A549 (cell line): ENCODE measurements at regions not wholly inside any gene's neighbourhood (a gene's known extent, or its start where the extent isn't known, plus 50 kb on each side); places are given as distances from the start of the nearest gene placed in this dataset.

ENCODE experiments used
- ATAC-seq, 2 experiments: fragments of 200-7000 bp in 1 of 2; fragments of >200 bp in 1 of 2; cut with Nextera tagmentation in 1 of 2; cut with Tn5 transposase in 1 of 2; 3 replicates each; pipeline versions ENCODE4 v1.8.0 to v1.9.1; 2018 to 2020; ENCODE audit warnings: mild to moderate bottlenecking in 1 of 2, moderate library complexity in 1 of 2
- CTCF ChIA-PET: fragments of 300-600 bp; sonication (Branson Sonifier 250); formaldehyde crosslinking; extraction: SDS; loops from one replicate; lab custom pipeline; 2021; ENCODE audit warnings: antibody characterized with exemption, inconsistent platforms; lab: Yijun Ruan, JAX
- POLR2A ChIA-PET: fragments of 350-600 bp; formaldehyde crosslinking; extraction: SDS; loops from one replicate; lab custom pipeline; 2021; ENCODE audit warnings: antibody characterized with exemption, inconsistent platforms; lab: Yijun Ruan, JAX
- DNase-seq, 2 experiments: peaks; one replicate each; pipeline versions ENCODE4 v3.0.0 to v3.0.0-alpha.2; 2011 to 2016; ENCODE audit warnings: low read depth in 1 of 2, low spot score in 1 of 2
- FAIRE-seq: peaks from 2 replicates; lab custom pipeline; 2011; peaks lifted over from hg19 to GRCh38; lab: Jason Lieb, UNC
- H3K27ac ChIP-seq, 2 experiments: fragments of >200 bp; sonication (Bioruptor Twin); formaldehyde crosslinking; 3 replicates each; pipeline ENCODE4 v1.5.1; 2016 to 2017
- H3K4me1 ChIP-seq: fragments of >200 bp; sonication (Bioruptor Twin); formaldehyde crosslinking; 3 replicates; pipeline ENCODE4 v1.6.1; 2016
- H3K4me2 ChIP-seq: fragments of >200 bp; sonication (Bioruptor Twin); formaldehyde crosslinking; 3 replicates; pipeline ENCODE4 v1.6.1; 2016
- H3K4me3 ChIP-seq: fragments of >200 bp; sonication (Bioruptor Twin); formaldehyde crosslinking; 3 replicates; pipeline ENCODE4 v1.5.1; 2016
- H3K9me3 ChIP-seq: fragments of >200 bp; sonication (Bioruptor Twin); formaldehyde crosslinking; 3 replicates; pipeline ENCODE4 v1.6.1; 2016
- BHLHE40 ChIP-seq: IDR thresholded peaks from 2 replicates; pipeline ENCODE4 v1.6.1; 2012; ENCODE audit warnings: low read depth, low read length, inconsistent platforms
- CHD2 ChIP-seq: fragments of 150-350 bp; IDR thresholded peaks from 2 replicates; pipeline ENCODE4 v1.6.1; 2014; ENCODE audit warnings: low read length; ENCODE audit not compliant: partially characterized antibody
- EHF ChIP-seq: fragments of 250-450 bp; sonication (Bioruptor Pico); IDR thresholded peaks from 2 replicates; pipeline ENCODE4 v1.5.0; 2020; ENCODE audit warnings: mild to moderate bottlenecking
- ELK1 ChIP-seq: fragments of 150-350 bp; IDR thresholded peaks from 2 replicates; pipeline ENCODE4 v1.6.1; 2014; ENCODE audit warnings: low read depth, mild to moderate bottlenecking, low read length
- EP300 ChIP-seq, 2 experiments: fragments of >200 bp; sonication (Bioruptor Twin); formaldehyde crosslinking; IDR thresholded peaks; 2 replicates in 1 of 2; 3 replicates in 1 of 2; pipeline ENCODE4 v1.6.1; 2016 to 2017
- ESRRA ChIP-seq: fragments of 150-350 bp; IDR thresholded peaks from 2 replicates; pipeline ENCODE4 v1.6.1; 2014; ENCODE audit warnings: mild to moderate bottlenecking, low read length, borderline replicate concordance
- HEYL ChIP-seq: fragments of 250-450 bp; sonication (Bioruptor Pico); IDR thresholded peaks from 2 replicates; pipeline ENCODE4 v1.8.0; 2021; ENCODE audit warnings: mild to moderate bottlenecking, moderate library complexity
- HOXA7 ChIP-seq: fragments of 250-450 bp; sonication (Bioruptor Pico); IDR thresholded peaks from 2 replicates; pipeline ENCODE4 v1.5.0; 2020; ENCODE audit warnings: mild to moderate bottlenecking, moderate library complexity
- HOXB13 ChIP-seq: fragments of 250-450 bp; sonication (Bioruptor Pico); IDR thresholded peaks from 2 replicates; pipeline ENCODE4 v1.5.0; 2020; ENCODE audit warnings: low read depth, mild to moderate bottlenecking, moderate library complexity
- HOXB5 ChIP-seq: fragments of 250-450 bp; sonication (Bioruptor Pico); IDR thresholded peaks from 2 replicates; pipeline ENCODE4 v1.5.0; 2020; ENCODE audit warnings: mild to moderate bottlenecking, moderate library complexity
- JUN ChIP-seq, 2 experiments: fragments of >200 bp; sonication (Bioruptor Twin); formaldehyde crosslinking; IDR thresholded peaks; 2 replicates in 1 of 2; 3 replicates in 1 of 2; pipeline ENCODE4 v1.6.1; 2016 to 2017
- MYC ChIP-seq: IDR thresholded peaks from 2 replicates; pipeline ENCODE4 v1.6.1; 2012; ENCODE audit warnings: mild to moderate bottlenecking, inconsistent platforms, low read length, improper control_type of control experiment, borderline replicate concordance
- NFE2L2 ChIP-seq: fragments of 150-350 bp; conservative IDR thresholded peaks from 2 replicates; pipeline ENCODE4 v1.6.1; 2014; ENCODE audit warnings: low read length
- RAD21 ChIP-seq, 2 experiments: fragments of >200 bp in 1 of 2; sonication (Bioruptor Twin) in 1 of 2; formaldehyde crosslinking in 1 of 2; IDR thresholded peaks in 1 of 2; conservative IDR thresholded peaks in 1 of 2; 2 replicates in 1 of 2; 3 replicates in 1 of 2; pipeline ENCODE4 v1.6.1; 2012 to 2018; ENCODE audit warnings: inconsistent platforms in 1 of 2
- RARB ChIP-seq: fragments of 250-450 bp; sonication (Bioruptor Pico); IDR thresholded peaks from 2 replicates; pipeline ENCODE4 v1.8.0; 2021; ENCODE audit warnings: mild to moderate bottlenecking, moderate library complexity
- REST ChIP-seq: fragments of 200-600 bp; sonication (generic); IDR thresholded peaks from 2 replicates; pipeline ENCODE4 v1.6.1; 2016; ENCODE audit warnings: antibody characterized with exemption, mild to moderate bottlenecking, moderate library complexity
- SMC3 ChIP-seq: fragments of >200 bp; sonication (Bioruptor Twin); formaldehyde crosslinking; IDR thresholded peaks from 3 replicates; pipeline ENCODE4 v1.6.1; 2018; ENCODE audit warnings: inconsistent platforms
- TFCP2L1 ChIP-seq: fragments of 250-450 bp; sonication (Bioruptor Pico); IDR thresholded peaks from 2 replicates; pipeline ENCODE4 v1.5.0; 2021; ENCODE audit warnings: mild to moderate bottlenecking
- ZC3H11A ChIP-seq: fragments of 450-650 bp; IDR thresholded peaks from 2 replicates; pipeline ENCODE4 v1.6.1; 2014; ENCODE audit warnings: antibody characterized with exemption, mild to moderate bottlenecking
- ZNF302 ChIP-seq: fragments of 250-450 bp; sonication (Bioruptor Pico); IDR thresholded peaks from 2 replicates; pipeline ENCODE4 v1.9.0; 2021; ENCODE audit warnings: inconsistent platforms, mild to moderate bottlenecking, moderate library complexity
- WGBS: methylation state at CpG from one replicate; pipeline ENCODE4 v1.1.6; 2017; ENCODE audit errors: missing lambda C conversion rate; 5-methylcytosine and 5-hydroxymethylcytosine counted together
- TF ChIP-seq, protein P1 (sequence below): fragments of >200 bp; sonication (Bioruptor Twin); formaldehyde crosslinking; IDR thresholded peaks from 3 replicates; pipeline ENCODE4 v1.6.1; 2016
- TF ChIP-seq, protein P2 (sequence below): fragments of >200 bp; sonication (Bioruptor Twin); formaldehyde crosslinking; IDR thresholded peaks from 2 replicates; pipeline ENCODE4 v1.6.1; 2016

GRCh38 chr16:85466989-85467388, 146.1 kb upstream of the GSE1 start:
- H3K4me1 ChIP-seq: peaks cover 16% of the 10 kb centered on the region
- no peak for ATAC-seq
- H3K4me3 ChIP-seq: no peak overlapping the region
- 94% methylated on average over 12 of the region's 12 CpGs for WGBS
- no peak overlapping the region for H3K4me2 ChIP-seq
- CTCF ChIA-PET: interaction anchor here (1.5 to 5.3 kb wide), 5 partner anchors 8 to 51 kb away, joined by 5 to 42 read pairs (median 11); no protein-coding TSS in a partner anchor
- no peaks in the 10 kb centered on the region for H3K9me3 ChIP-seq
- TF ChIP-seq MYC (no peak), ZNF302 (CRISPR knock-in tag) (no peak), HEYL (CRISPR knock-in tag) (no peak), BHLHE40 (no peak), ESRRA (no peak), JUN (IDR thresholded peaks at IDR 0.05) (no peak), HOXB5 (no peak), REST (no peak), NFE2L2 (no peak), HOXB13 (CRISPR knock-in tag) (no peak), RARB (no peak), ELK1 (no peak), HOXA7 (CRISPR knock-in tag) (no peak), EP300 (IDR thresholded peaks at IDR 0.05) (no peak)
- TF ChIP-seq, protein P1, sequence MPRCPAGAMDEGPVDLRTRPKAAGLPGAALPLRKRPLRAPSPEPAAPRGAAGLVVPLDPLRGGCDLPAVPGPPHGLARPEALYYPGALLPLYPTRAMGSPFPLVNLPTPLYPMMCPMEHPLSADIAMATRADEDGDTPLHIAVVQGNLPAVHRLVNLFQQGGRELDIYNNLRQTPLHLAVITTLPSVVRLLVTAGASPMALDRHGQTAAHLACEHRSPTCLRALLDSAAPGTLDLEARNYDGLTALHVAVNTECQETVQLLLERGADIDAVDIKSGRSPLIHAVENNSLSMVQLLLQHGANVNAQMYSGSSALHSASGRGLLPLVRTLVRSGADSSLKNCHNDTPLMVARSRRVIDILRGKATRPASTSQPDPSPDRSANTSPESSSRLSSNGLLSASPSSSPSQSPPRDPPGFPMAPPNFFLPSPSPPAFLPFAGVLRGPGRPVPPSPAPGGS: no peak
- TF ChIP-seq, all 56 proteins: peak for 0
- FAIRE-seq (no peak), DNase-seq (no peak)
- POLR2A ChIA-PET: no interaction called here
- no peak overlapping the region for H3K27ac ChIP-seq

DNA sequence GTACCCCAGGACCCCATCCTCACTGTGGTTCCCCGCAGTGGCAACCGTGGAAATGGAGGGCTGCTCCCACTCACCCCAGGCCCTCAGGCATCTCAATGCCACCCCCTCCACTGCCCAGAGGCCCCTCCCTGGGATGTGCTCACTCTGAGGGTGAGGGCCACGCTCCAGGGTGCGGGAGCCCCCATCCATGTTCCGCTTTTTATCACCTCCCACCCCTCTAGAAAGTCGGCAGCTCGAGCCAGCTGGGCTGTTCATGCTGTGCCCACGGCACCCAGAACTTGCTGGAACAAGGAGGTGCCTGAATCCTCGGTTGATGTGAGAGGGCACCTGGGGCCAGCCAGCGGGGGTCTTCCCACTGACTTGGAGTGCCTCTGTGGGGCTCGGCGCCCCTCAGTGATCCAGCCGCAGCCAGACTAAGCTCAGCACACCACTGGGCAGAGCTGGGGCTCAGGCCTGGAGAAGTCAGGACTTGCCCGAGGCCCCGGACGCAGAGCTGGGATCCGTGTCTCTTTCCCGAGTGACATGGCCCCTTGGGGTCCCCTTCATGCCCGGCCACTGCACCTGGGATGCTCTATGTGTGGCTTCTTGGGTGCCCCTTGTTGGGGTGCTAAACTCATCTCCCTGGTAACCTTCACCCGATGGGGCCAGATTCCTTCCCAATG, 143.1 kb upstream of the GSE1 start:
- TF ChIP-seq, protein P2, sequence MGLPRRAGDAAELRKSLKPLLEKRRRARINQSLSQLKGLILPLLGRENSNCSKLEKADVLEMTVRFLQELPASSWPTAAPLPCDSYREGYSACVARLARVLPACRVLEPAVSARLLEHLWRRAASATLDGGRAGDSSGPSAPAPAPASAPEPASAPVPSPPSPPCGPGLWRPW: no peak
- TF ChIP-seq HOXB5 (no peak), RAD21 (conservative IDR thresholded peaks at IDR 0.05 in 1 of 2, IDR thresholded peaks at IDR 0.05 in 1 of 2) (no peak), TFCP2L1 (CRISPR knock-in tag) (no peak), SMC3 (no peak), REST (no peak), ZC3H11A (no peak), HOXA7 (CRISPR knock-in tag) (no peak), NFE2L2 (no peak), EHF (CRISPR knock-in tag) (no peak), JUN (IDR thresholded peaks at IDR 0.05) (no peak), CHD2 (no peak)
- Histone ChIP-seq H3K9me3 (no peaks in the 10 kb centered on the region), H3K4me3 (no peak overlapping the region), H3K4me1 (peaks cover 6% of the 10 kb centered on the region; the same call in 1 of the 3 replicates), H3K27ac (no peak overlapping the region), H3K4me2 (no peak overlapping the region)
- ChIA-PET CTCF (interaction anchor here (0.6 to 5.2 kb wide), 11 partner anchors 11 to 147 kb away, joined by 3 to 42 read pairs (median 6); no protein-coding TSS in a partner anchor), POLR2A (no interaction called here)
- DNase-seq (no peak), FAIRE-seq (no peak), ATAC-seq (no peak)
- 61% methylated on average over 12 of the region's 20 CpGs for WGBS
